Caco-2 (cell line): ENCODE measurements at regions not wholly inside any gene's neighbourhood (a gene's known extent, or its start where the extent isn't known, plus 50 kb on each side); places are given as distances from the start of the nearest gene placed in this dataset.

Experiments
- BruUV-seq: library from RNA; stranded (reverse); fragments of 400-500 nt; replicated peaks from 2 replicates; lab custom pipeline; 2021; lab: Mats Ljungman, UMichigan
- CTCF ChIA-PET: fragments of 300-600 bp; sonication (Branson Sonifier 250); formaldehyde crosslinking; loops from one replicate; lab custom pipeline; 2022; ENCODE audit warnings: antibody characterized with exemption; lab: Charles Lee
- POLR2A ChIA-PET: fragments of 300-600 bp; sonication (Branson Sonifier 250); formaldehyde crosslinking; loops from one replicate; lab custom pipeline; 2022; ENCODE audit warnings: antibody characterized with exemption; lab: Charles Lee
- DNase-seq, 2 experiments: peaks; one replicate each; pipeline versions ENCODE4 v3.0.0 to v3.0.0-alpha.2; 2020 to 2022
- H3K27me3 ChIP-seq: replicated peaks from 2 replicates; pipeline ENCODE4 v1.6.0; 2011; ENCODE audit warnings: low read length; ENCODE audit not compliant: control insufficient read depth, insufficient read depth
- H3K36me3 ChIP-seq: 2 replicates; pipeline ENCODE4 v1.5.1; 2011; ENCODE audit warnings: low read length; ENCODE audit not compliant: control insufficient read depth, insufficient read depth
- H3K4me1 ChIP-seq: fragments of 250-450 bp; sonication (Bioruptor Pico); 2 replicates; pipeline ENCODE4 v1.5.1; 2020; ENCODE audit warnings: mild to moderate bottlenecking
- H3K4me3 ChIP-seq: 2 replicates; pipeline ENCODE4 v1.5.1; 2011; ENCODE audit warnings: low read depth, mild to moderate bottlenecking, control low read depth, low read length
- H3K9me3 ChIP-seq: fragments of 250-450 bp; sonication (Bioruptor Pico); 2 replicates; pipeline ENCODE4 v1.5.1; 2020; ENCODE audit warnings: mild to moderate bottlenecking, moderate library complexity
- H3K27ac Mint-ChIP-seq: one replicate; pipeline ENCODE4 v1.8.0; 2022; ENCODE audit warnings: mixed read lengths; ENCODE audit not compliant: unreplicated experiment
- H3K27me3 Mint-ChIP-seq: one replicate; pipeline ENCODE4 v1.8.0; 2022; ENCODE audit warnings: mixed read lengths; ENCODE audit not compliant: insufficient read depth, unreplicated experiment
- H3K36me3 Mint-ChIP-seq: one replicate; pipeline ENCODE4 v1.8.0; 2022; ENCODE audit warnings: mild to moderate bottlenecking, mixed read lengths; ENCODE audit not compliant: insufficient read depth, unreplicated experiment
- H3K4me1 Mint-ChIP-seq: one replicate; pipeline ENCODE4 v1.8.0; 2022; ENCODE audit warnings: low read depth, mixed read lengths; ENCODE audit not compliant: unreplicated experiment
- H3K4me3 Mint-ChIP-seq: one replicate; pipeline ENCODE4 v1.8.0; 2022; ENCODE audit warnings: mild to moderate bottlenecking, moderate library complexity, mixed read lengths; ENCODE audit not compliant: unreplicated experiment
- H3K9me3 Mint-ChIP-seq: one replicate; pipeline ENCODE4 v1.8.0; 2022; ENCODE audit warnings: mixed read lengths; ENCODE audit not compliant: unreplicated experiment
- CTCF ChIP-seq, 2 experiments: fragments of 200-600 bp in 1 of 2; IDR thresholded peaks; 1 replicate in 1 of 2; 2 replicates in 1 of 2; pipeline versions ENCODE4 v1.5.1 to v1.8.0; 2011 to 2022; ENCODE audit warnings: antibody characterized with exemption in 1 of 2, control low read depth in 1 of 2, inconsistent platforms in 1 of 2, low read depth in 1 of 2, low read length in 1 of 2, mild to moderate bottlenecking in 1 of 2, moderate library complexity in 1 of 2; ENCODE audit not compliant: insufficient read depth in 1 of 2, severe bottlenecking in 1 of 2, unreplicated experiment in 1 of 2
- intact Hi-C: fragments of 100-400 bp; cut with micrococcal nuclease; formaldehyde crosslinking; loops from one replicate; pipeline ENCODE4 v1.10.0; 2022; ENCODE audit not compliant: unreplicated experiment

GRCh38 chr15:94760348-94760747 is 529.0 kb downstream of the MCTP2 start:
- no peak overlapping the region for H3K4me3 Mint-ChIP-seq
- no peak overlapping the region for H3K4me3 ChIP-seq

GRCh38 chr15:94761574-94761973 is 530.2 kb downstream of the MCTP2 start:
- H3K4me3 Mint-ChIP-seq, result no peak overlapping the region
- Histone ChIP-seq H3K4me1 (no peaks in the 10 kb centered on the region), H3K4me3 (no peak overlapping the region), H3K27me3 (no peaks in the 10 kb centered on the region), H3K9me3 (no peaks in the 10 kb centered on the region), H3K36me3 (no peaks in the 10 kb centered on the region)
- H3K9me3 Mint-ChIP-seq, result no peaks in the 10 kb centered on the region
- H3K36me3 Mint-ChIP-seq, result no peaks in the 10 kb centered on the region
- no peaks in the 10 kb centered on the region for H3K4me1 Mint-ChIP-seq
- TF ChIP-seq CTCF (IDR thresholded peaks at IDR 0.05; ENCODE audit: insufficient read depth in 1 of 2, low read depth in 1 of 2, low read length in 1 of 2, severe bottlenecking in 1 of 2, unreplicated experiment in 1 of 2), result no peak
- DNase-seq, result no peak
- H3K27ac Mint-ChIP-seq, result no peak overlapping the region
- BruUV-seq, result no TSS peak
- CTCF ChIA-PET, result no interaction called here
- peaks cover 2% of the 10 kb centered on the region for H3K27me3 Mint-ChIP-seq
- POLR2A ChIA-PET, result no interaction called here
- intact Hi-C loops, result no loop called here

More at GRCh38 chr15:94760348-94760747, 529.0 kb downstream of the MCTP2 start:
- Histone ChIP-seq H3K27me3 (no peaks in the 10 kb centered on the region), H3K9me3 (no peaks in the 10 kb centered on the region), H3K4me1 (no peaks in the 10 kb centered on the region), H3K36me3 (no peaks in the 10 kb centered on the region)
- CTCF ChIA-PET, result no interaction called here
- Mint-ChIP-seq H3K27me3 (no peaks in the 10 kb centered on the region), H3K9me3 (no peaks in the 10 kb centered on the region), H3K36me3 (no peaks in the 10 kb centered on the region), H3K4me1 (no peaks in the 10 kb centered on the region), H3K27ac (no peak overlapping the region)
- intact Hi-C loops, result no loop called here
- POLR2A ChIA-PET, result no interaction called here
- TF ChIP-seq CTCF (IDR thresholded peaks at IDR 0.05; ENCODE audit: insufficient read depth in 1 of 2, low read depth in 1 of 2, low read length in 1 of 2, severe bottlenecking in 1 of 2, unreplicated experiment in 1 of 2), result no peak
- no peak for DNase-seq
- no TSS peak for BruUV-seq

- POLR2A ChIA-PET, result no interaction called here
- H3K4me3 Mint-ChIP-seq, result no peak overlapping the region
- no TSS peak for BruUV-seq
- H3K4me1 ChIP-seq, result no peaks in the 10 kb centered on the region
- no peak overlapping the region for H3K27ac Mint-ChIP-seq
- TF ChIP-seq CTCF (IDR thresholded peaks at IDR 0.05; ENCODE audit: insufficient read depth in 1 of 2, low read depth in 1 of 2, low read length in 1 of 2, severe bottlenecking in 1 of 2, unreplicated experiment in 1 of 2), result no peak
- H3K4me3 ChIP-seq, result no peak overlapping the region
- H3K27me3 Mint-ChIP-seq, result peaks cover 7% of the 10 kb centered on the region
- intact Hi-C loops, result no loop called here
- no peaks in the 10 kb centered on the region for H3K36me3 ChIP-seq
- H3K4me1 Mint-ChIP-seq, result no peaks in the 10 kb centered on the region
- no peaks in the 10 kb centered on the region for H3K27me3 ChIP-seq
- CTCF ChIA-PET, result no interaction called here
- no peaks in the 10 kb centered on the region for H3K36me3 Mint-ChIP-seq
- H3K9me3 ChIP-seq, result no peaks in the 10 kb centered on the region
- DNase-seq, result no peak
- no peaks in the 10 kb centered on the region for H3K9me3 Mint-ChIP-seq
Observed at GRCh38 chr15:94769089-94769488, 537.7 kb downstream of the MCTP2 start.
